ENCODE measurements at regions not wholly inside any gene's neighbourhood (a gene's known extent, or its start where the extent isn't known, plus 50 kb on each side); places are given as distances from the start of the nearest gene placed in this dataset.
"Not testable (repeated sequence)": the region's sequence is repeated elsewhere in the genome, so short reads cannot be mapped to it uniquely, and the experiment has no call there.

GRCh38 chr9:85880507-85880906, 60.4 kb upstream of the NAA35 start:
- not testable (repeated sequence) for ATAC-seq, DNase-seq

- no peak for DNase-seq
- no peak for ATAC-seq
Observed at GRCh38 chr9:85884256-85884655, 56.7 kb upstream of the NAA35 start.

GRCh38 chr9:85890962-85891361, 50.0 kb upstream of the NAA35 start:
- DNase-seq (no peak), ATAC-seq (no peak)

Data from stimulated activated naive CD8-positive, alpha-beta T cell treated with anti-CD3 and anti-CD28 coated beads, Interleukin-15, Interleukin-2, amounts not matched to agents 100 U/mL and 50 U/mL, for 24 hours (primary cell).